GM21423 (cell line): ENCODE measurements at regions not wholly inside any gene's neighbourhood (a gene's known extent, or its start where the extent isn't known, plus 50 kb on each side); places are given as distances from the start of the nearest gene placed in this dataset.

ENCODE experiments used
- ATAC-seq: cut with Tn5 transposase; IDR thresholded peaks from one replicate; pipeline ENCODE4 v1.9.1; 2021; ENCODE audit warnings: mild to moderate bottlenecking, moderate library complexity; ENCODE audit not compliant: unreplicated experiment

- no peak for ATAC-seq
Measured at GRCh38 chr7:131624536-131624935, 68.1 kb upstream of the PODXL start.

- ATAC-seq: no peak
Measured at GRCh38 chr7:131623154-131623553, 66.7 kb upstream of the PODXL start.

- no peak for ATAC-seq
Measured at GRCh38 chr7:131621652-131622051, 65.2 kb upstream of the PODXL start.

GRCh38 chr7:131620673-131621609 is 64.5 kb upstream of the PODXL start:
- ATAC-seq: no peak

- no peak for ATAC-seq
Measured at GRCh38 chr7:131619336-131620305, 63.2 kb upstream of the PODXL start.

- ATAC-seq: no peak
Measured at GRCh38 chr7:131618391-131618790, 62.0 kb upstream of the PODXL start.

- ATAC-seq: no peak
Measured at GRCh38 chr7:131616487-131617200, 60.2 kb upstream of the PODXL start.

- ATAC-seq: no peak
Measured at GRCh38 chr7:131613909-131614308, 57.5 kb upstream of the PODXL start.

- no peak for ATAC-seq
Measured at GRCh38 chr7:131610007-131610406, 53.6 kb upstream of the PODXL start.

- ATAC-seq: no peak
Measured at GRCh38 chr7:131608116-131608500, 51.7 kb upstream of the PODXL start.

- no peak for ATAC-seq
Measured at GRCh38 chr7:131607291-131608115, 51.1 kb upstream of the PODXL start.

- no peak for ATAC-seq
Measured at GRCh38 chr7:131606346-131607290, 50.2 kb upstream of the PODXL start.
